ENCODE measurements at regions not wholly inside any gene's neighbourhood (a gene's known extent, or its start where the extent isn't known, plus 50 kb on each side); places are given as distances from the start of the nearest gene placed in this dataset.

GRCh38 chr9:86443992-86444391 lies 89.8 kb upstream of the TUT7 start:
- H3K4me3 ChIP-seq (ENCODE audit: low read length), result no peak overlapping the region
- DNase-seq (ENCODE audit: low read depth), result no peak
- no peak for TF ChIP-seq CTCF (conservative IDR thresholded peaks at IDR 0.05; ENCODE audit: low read length)

GRCh38 chr9:86434039-86434726 lies 80.0 kb upstream of the TUT7 start:
- TF ChIP-seq CTCF (conservative IDR thresholded peaks at IDR 0.05; ENCODE audit: low read length), result peak; percentile 94
- peak overlapping the region; percentile 9 for H3K4me3 ChIP-seq (ENCODE audit: low read length)
- peak; percentile 84 for DNase-seq (ENCODE audit: low read depth)

- no peak overlapping the region for H3K4me3 ChIP-seq (ENCODE audit: low read length)
- DNase-seq (ENCODE audit: low read depth), result peak; percentile 38
Observed at GRCh38 chr9:86424251-86424891, 70.2 kb upstream of the TUT7 start.

GRCh38 chr9:86413971-86414880 lies 60.0 kb upstream of the TUT7 start:
- peak; percentile 51 for DNase-seq (ENCODE audit: low read depth)
- peak; percentile 69 for TF ChIP-seq CTCF (conservative IDR thresholded peaks at IDR 0.05; ENCODE audit: low read length)
- no peak overlapping the region for H3K4me3 ChIP-seq (ENCODE audit: low read length)

More at GRCh38 chr9:86424251-86424891, 70.2 kb upstream of the TUT7 start:
- TF ChIP-seq CTCF (conservative IDR thresholded peaks at IDR 0.05; ENCODE audit: low read length), result no peak

- no peak overlapping the region for H3K4me3 ChIP-seq (ENCODE audit: low read length)
- no peak for TF ChIP-seq CTCF (conservative IDR thresholded peaks at IDR 0.05; ENCODE audit: low read length)
- DNase-seq (ENCODE audit: low read depth), result no peak
Observed at GRCh38 chr9:86410281-86410680, 56.1 kb upstream of the TUT7 start.

- TF ChIP-seq CTCF (conservative IDR thresholded peaks at IDR 0.05; ENCODE audit: low read length), result no peak
- DNase-seq (ENCODE audit: low read depth), result peak; percentile 6
Observed at GRCh38 chr9:86408121-86408520, 53.9 kb upstream of the TUT7 start.

More at GRCh38 chr9:86408121-86408520, 53.9 kb upstream of the TUT7 start:
- no peak overlapping the region for H3K4me3 ChIP-seq (ENCODE audit: low read length)
